Thyroid gland (tissue), 4 donors: ENCODE measurements at regions not wholly inside any gene's neighbourhood (a gene's known extent, or its start where the extent isn't known, plus 50 kb on each side); places are given as distances from the start of the nearest gene placed in this dataset.

Source experiments
- CTCF ChIP-seq, 6 experiments: fragments of 200-600 bp in 3 of 6; fragments of 450-650 bp in 3 of 6; sonication (generic) in 3 of 6; IDR thresholded peaks; one replicate each; pipeline ENCODE4 v1.5.1; 2016 to 2019; ENCODE audit warnings: antibody characterized with exemption in 6 of 6, mild to moderate bottlenecking in 2 of 6, inconsistent platforms in 1 of 6, moderate library complexity in 1 of 6
- POLR2A ChIP-seq, 2 donors: fragments of 450-650 bp; IDR thresholded peaks; one replicate each; pipeline ENCODE4 v1.6.1; 2017; ENCODE audit warnings: antibody characterized with exemption in 2 of 2, mild to moderate bottlenecking in 2 of 2, moderate library complexity in 1 of 2

- TF ChIP-seq POLR2A (IDR thresholded peaks at IDR 0.05) (no peak), CTCF (IDR thresholded peaks at IDR 0.05) (no peak)
These were observed 383.9 kb downstream of the TGFB2 start for GRCh38 chr1:218728898-218729565.
